CD4-positive, alpha-beta memory T cell (primary cell): ENCODE measurements at regions not wholly inside any gene's neighbourhood (a gene's known extent, or its start where the extent isn't known, plus 50 kb on each side); places are given as distances from the start of the nearest gene placed in this dataset.
"Not testable (repeated sequence)": the region's sequence is repeated elsewhere in the genome, so short reads cannot be mapped to it uniquely, and the experiment has no call there.

Experiments
- CTCF ChIA-PET: fragments of 350-600 bp; sonication (Branson Sonifier 250); formaldehyde crosslinking; loops from one replicate; lab custom pipeline; 2021; ENCODE audit warnings: inconsistent platforms; ENCODE audit not compliant: partially characterized antibody; lab: Charles Lee
- POLR2A ChIA-PET: fragments of 350-600 bp; sonication (Branson Sonifier 250); formaldehyde crosslinking; loops from one replicate; lab custom pipeline; 2021; ENCODE audit not compliant: partially characterized antibody; lab: Charles Lee
- DNase-seq, 5 donors: peaks; one replicate each; pipeline versions ENCODE4 v3.0.0 to v3.0.0-alpha.2; 2020 to 2022; ENCODE audit warnings: mixed read lengths in 1 of 5
- H3K27ac ChIP-seq: one replicate; pipeline ENCODE4 v1.7.0; 2013; ENCODE audit warnings: low read depth, low read length
- H3K27me3 ChIP-seq: 2 replicates; pipeline ENCODE4 v1.7.0; 2013; ENCODE audit warnings: mild to moderate bottlenecking, low read length, moderate library complexity; ENCODE audit not compliant: insufficient read depth
- H3K36me3 ChIP-seq: 2 replicates; pipeline ENCODE4 v1.7.0; 2013; ENCODE audit warnings: mild to moderate bottlenecking, low read length, moderate library complexity; ENCODE audit not compliant: insufficient read depth
- H3K4me1 ChIP-seq: 2 replicates; pipeline ENCODE4 v1.7.0; 2013; ENCODE audit warnings: mild to moderate bottlenecking, low read length, moderate library complexity; ENCODE audit not compliant: insufficient read depth
- H3K4me3 ChIP-seq, 2 donors: one replicate each; pipeline ENCODE4 v1.7.0; 2013; ENCODE audit warnings: low read length in 2 of 2, mild to moderate bottlenecking in 1 of 2
- H3K9me3 ChIP-seq, 2 donors: one replicate each; pipeline ENCODE4 v1.7.0; 2013; ENCODE audit warnings: low read length in 2 of 2, control low read depth in 1 of 2; ENCODE audit not compliant: control insufficient read depth in 1 of 2
- H3K27ac Mint-ChIP-seq, 7 donors: one replicate each; pipeline ENCODE4 v1.8.0; 2020 to 2021; ENCODE audit warnings: mixed read lengths in 7 of 7, mild to moderate bottlenecking in 6 of 7, inconsistent platforms in 3 of 7, moderate library complexity in 3 of 7
- H3K27me3 Mint-ChIP-seq, 2 donors: one replicate each; pipeline ENCODE4 v1.8.0; 2020 to 2021; ENCODE audit warnings: mixed read lengths in 2 of 2
- H3K36me3 Mint-ChIP-seq, 2 donors: one replicate each; pipeline ENCODE4 v1.8.0; 2020 to 2021; ENCODE audit warnings: mixed read lengths in 2 of 2, inconsistent platforms in 1 of 2, mild to moderate bottlenecking in 1 of 2
- H3K4me1 Mint-ChIP-seq, 4 donors: one replicate each; pipeline ENCODE4 v1.8.0; 2020 to 2021; ENCODE audit warnings: mixed read lengths in 4 of 4, mild to moderate bottlenecking in 1 of 4
- H3K4me3 Mint-ChIP-seq, 8 donors: one replicate each; pipeline ENCODE4 v1.8.0; 2020 to 2021; ENCODE audit warnings: mixed read lengths in 8 of 8, mild to moderate bottlenecking in 7 of 8, moderate library complexity in 6 of 8, inconsistent platforms in 3 of 8
- H3K9me3 Mint-ChIP-seq, 8 donors: one replicate each; pipeline ENCODE4 v1.8.0; 2020 to 2021; ENCODE audit warnings: mixed read lengths in 8 of 8, mild to moderate bottlenecking in 5 of 8, inconsistent platforms in 3 of 8, moderate library complexity in 1 of 8
- intact Hi-C: fragments of 100-400 bp; cut with micrococcal nuclease; formaldehyde crosslinking; loops from one replicate; pipeline ENCODE4 v1.15.1; 2023

GRCh38 chr4:112823156-112823555 lies 186.2 kb downstream of the LARP7 start:
- CTCF ChIA-PET: no interaction called here
- peaks cover 0 to 3% (median 0%) of the 10 kb centered on the region in 8 donors for H3K9me3 Mint-ChIP-seq

GRCh38 chr4:112823606-112824005 lies 186.7 kb downstream of the LARP7 start:
- Histone ChIP-seq H3K27ac (no peak overlapping the region), H3K9me3 (no peaks in the 10 kb centered on the region), H3K4me3 (no peak overlapping the region), H3K4me1 (no peaks in the 10 kb centered on the region), H3K27me3 (no peaks in the 10 kb centered on the region), H3K36me3 (no peaks in the 10 kb centered on the region)
- peaks cover 6 to 15% of the 10 kb centered on the region in 2 donors for H3K27me3 Mint-ChIP-seq
- no peak overlapping the region for H3K4me3 Mint-ChIP-seq
- H3K9me3 Mint-ChIP-seq: peaks cover 0 to 3% (median 0%) of the 10 kb centered on the region in 8 donors
- no peaks in the 10 kb centered on the region for H3K36me3 Mint-ChIP-seq
- no peak for DNase-seq
- ChIA-PET CTCF (no interaction called here), POLR2A (no interaction called here)
- peaks cover 0 to under 1% (median under 1%) of the 10 kb centered on the region in 4 donors for H3K4me1 Mint-ChIP-seq
- no peak overlapping the region for H3K27ac Mint-ChIP-seq
- intact Hi-C loops: no loop called here

More at GRCh38 chr4:112823156-112823555, 186.2 kb downstream of the LARP7 start:
- intact Hi-C loops: no loop called here
- peaks cover 8 to 19% of the 10 kb centered on the region in 2 donors for H3K27me3 Mint-ChIP-seq
- POLR2A ChIA-PET: no interaction called here
- H3K4me3 Mint-ChIP-seq: no peak overlapping the region
- no peaks in the 10 kb centered on the region for H3K36me3 Mint-ChIP-seq
- no peaks in the 10 kb centered on the region for H3K4me1 ChIP-seq
- no peaks in the 10 kb centered on the region for H3K9me3 ChIP-seq
- H3K4me1 Mint-ChIP-seq: peaks cover 4 to 5% (median 4%) of the 10 kb centered on the region in 4 donors
- no peaks in the 10 kb centered on the region for H3K36me3 ChIP-seq
- H3K27ac ChIP-seq: no peak overlapping the region
- H3K4me3 ChIP-seq: no peak overlapping the region
- no peak overlapping the region for H3K27ac Mint-ChIP-seq
- no peaks in the 10 kb centered on the region for H3K27me3 ChIP-seq
- no peak for DNase-seq

GRCh38 chr4:112830753-112831386 lies 193.9 kb downstream of the LARP7 start:
- DNase-seq: no peak
- intact Hi-C loops: no loop called here
- Histone ChIP-seq H3K4me3 (no peak overlapping the region), H3K4me1 (no peaks in the 10 kb centered on the region), H3K27ac (no peak overlapping the region), H3K36me3 (no peaks in the 10 kb centered on the region), H3K9me3 (no peaks in the 10 kb centered on the region), H3K27me3 (no peaks in the 10 kb centered on the region)
- Mint-ChIP-seq H3K4me3 (no peak overlapping the region), H3K27ac (no peak overlapping the region), H3K9me3 (no peaks in the 10 kb centered on the region), H3K36me3 (no peaks in the 10 kb centered on the region), H3K27me3 (peaks cover 0 to 2% of the 10 kb centered on the region in 2 donors), H3K4me1 (no peaks in the 10 kb centered on the region)
- CTCF ChIA-PET: no interaction called here
- POLR2A ChIA-PET: no interaction called here

GRCh38 chr4:112832493-112832892 lies 195.6 kb downstream of the LARP7 start:
- H3K4me3 ChIP-seq: no peak overlapping the region
- no peak for DNase-seq
- Mint-ChIP-seq H3K9me3 (peaks cover 0 to 2% (median 0%) of the 10 kb centered on the region in 8 donors), H3K27ac (no peak overlapping the region), H3K4me3 (no peak overlapping the region), H3K27me3 (peaks cover 0 to 5% of the 10 kb centered on the region in 2 donors), H3K36me3 (no peaks in the 10 kb centered on the region), H3K4me1 (no peaks in the 10 kb centered on the region)
- no peaks in the 10 kb centered on the region for H3K27me3 ChIP-seq
- CTCF ChIA-PET: no interaction called here
- no peaks in the 10 kb centered on the region for H3K9me3 ChIP-seq
- H3K36me3 ChIP-seq: no peaks in the 10 kb centered on the region
- POLR2A ChIA-PET: no interaction called here
- no peaks in the 10 kb centered on the region for H3K4me1 ChIP-seq
- intact Hi-C loops: no loop called here
- no peak overlapping the region for H3K27ac ChIP-seq

- Histone ChIP-seq H3K9me3 (no peaks in the 10 kb centered on the region), H3K27ac (no peak overlapping the region), H3K27me3 (no peaks in the 10 kb centered on the region), H3K36me3 (no peaks in the 10 kb centered on the region), H3K4me3 (no peak overlapping the region), H3K4me1 (no peaks in the 10 kb centered on the region)
- intact Hi-C loops: no loop called here
- ChIA-PET POLR2A (no interaction called here), CTCF (no interaction called here)
- H3K27ac Mint-ChIP-seq: no peak overlapping the region
- H3K36me3 Mint-ChIP-seq: no peaks in the 10 kb centered on the region
- DNase-seq: no peak
- H3K27me3 Mint-ChIP-seq: peaks cover 5 to 11% of the 10 kb centered on the region in 2 donors
- peaks cover 0 to 4% (median 0%) of the 10 kb centered on the region in 8 donors for H3K9me3 Mint-ChIP-seq
- H3K4me1 Mint-ChIP-seq: no peaks in the 10 kb centered on the region
- H3K4me3 Mint-ChIP-seq: no peak overlapping the region
Measured at GRCh38 chr4:112836895-112837294, 200.0 kb downstream of the LARP7 start.

- H3K36me3 ChIP-seq, H3K4me1 ChIP-seq, DNase-seq, H3K9me3 Mint-ChIP-seq, H3K36me3 Mint-ChIP-seq, H3K9me3 ChIP-seq, H3K4me1 Mint-ChIP-seq, H3K27me3 ChIP-seq, H3K27ac ChIP-seq, H3K27ac Mint-ChIP-seq, CTCF ChIA-PET, H3K4me3 ChIP-seq, H3K4me3 Mint-ChIP-seq, POLR2A ChIA-PET, intact Hi-C loops: not testable (repeated sequence)
- H3K27me3 Mint-ChIP-seq: peaks cover 5 to 11% of the 10 kb centered on the region in 2 donors
Measured at GRCh38 chr4:112838015-112838414, 201.1 kb downstream of the LARP7 start.

GRCh38 chr4:112840061-112840460 lies 203.1 kb downstream of the LARP7 start:
- POLR2A ChIA-PET: no interaction called here
- H3K27ac Mint-ChIP-seq: no peak overlapping the region
- Histone ChIP-seq H3K9me3 (no peaks in the 10 kb centered on the region), H3K4me3 (no peak overlapping the region), H3K4me1 (no peaks in the 10 kb centered on the region), H3K36me3 (no peaks in the 10 kb centered on the region), H3K27me3 (no peaks in the 10 kb centered on the region), H3K27ac (no peak overlapping the region)
- intact Hi-C loops: no loop called here
- no peak overlapping the region for H3K4me3 Mint-ChIP-seq
- peaks cover 0 to 4% (median 0%) of the 10 kb centered on the region in 8 donors for H3K9me3 Mint-ChIP-seq
- peaks cover 5 to 11% of the 10 kb centered on the region in 2 donors for H3K27me3 Mint-ChIP-seq
- no peaks in the 10 kb centered on the region for H3K4me1 Mint-ChIP-seq
- no peak for DNase-seq
- H3K36me3 Mint-ChIP-seq: no peaks in the 10 kb centered on the region
- CTCF ChIA-PET: interaction anchor here (0.6 kb wide), 1 partner anchor 113 kb away, joined by 3 read pairs; no protein-coding TSS in a partner anchor
